Heart left ventricle (tissue), 13 donors: ENCODE measurements at regions not wholly inside any gene's neighbourhood (a gene's known extent, or its start where the extent isn't known, plus 50 kb on each side); places are given as distances from the start of the nearest gene placed in this dataset.

ENCODE experiments used
- POLR2A ChIP-seq, 2 donors: fragments of 450-650 bp; IDR thresholded peaks; one replicate each; pipeline ENCODE4 v1.6.1; 2017; ENCODE audit warnings: antibody characterized with exemption in 2 of 2, mild to moderate bottlenecking in 2 of 2, moderate library complexity in 2 of 2
- TF ChIP-seq, protein P1 (sequence below), 12 donors: fragments of 200-600 bp; sonication (generic) in 4 of 12; IDR thresholded peaks; one replicate each; pipeline versions ENCODE4 v1.5.0 to v1.8.0; 2018 to 2022; ENCODE audit warnings: antibody characterized with exemption in 12 of 12, mild to moderate bottlenecking in 5 of 12
- donor health status: ischemic (EF 13 %, LVEDD 7.1; RV severe dilation, severe dysfunction).
- donor health status: DM: no; HTN: yes; CAD: no.
- donor health status: DM: no; HTN: no; CAD: no.
- donor health status: ischemic (EF 25% LVEDD 6.9; RV normal size, moderate dysfunction).
- donor health status: ischemic (EF 25% LVEDD 5.7; RV mildly dilated, moderate dysfunction).
- donor health status: ischemic (EF 35%, LVEDD 5.7; RV mildly dilated, moderate dysfunction).
- donor health status: nonischemic (EF 11% LVEDD 7.7; RV severe dilation, severe dysfunction).
- donor health status: DM: yes; HTN: yes; CAD: no.
- donor health status: PGD.
- donor health status: ischemic (EF 29% LVEDD 5.4; RV normal size, mild dysfunction).
- donor health status: nonischemic (EF 23%, LVEDD 6.1; RV moderate dilation, normal function).

DNA sequence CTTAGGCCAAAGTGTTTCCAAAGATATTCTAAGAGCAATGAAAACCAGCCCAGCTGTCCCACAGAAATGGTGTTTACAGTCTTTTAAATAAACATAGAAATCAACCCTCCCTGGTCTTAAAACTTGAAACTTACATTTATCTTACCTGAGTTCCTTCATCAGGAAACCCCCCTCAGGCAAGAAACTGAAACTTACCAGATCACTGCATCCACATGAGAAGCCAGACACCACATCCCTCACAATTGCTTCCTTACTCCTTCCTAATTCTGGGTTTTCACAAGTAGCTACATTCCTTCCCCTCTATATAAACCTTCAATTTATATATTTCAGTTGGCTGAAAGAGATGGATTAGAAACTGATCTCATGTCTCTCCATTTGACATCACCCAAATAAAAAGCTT, 563.0 kb upstream of the CHRM3 start:
- TF ChIP-seq, protein P1, sequence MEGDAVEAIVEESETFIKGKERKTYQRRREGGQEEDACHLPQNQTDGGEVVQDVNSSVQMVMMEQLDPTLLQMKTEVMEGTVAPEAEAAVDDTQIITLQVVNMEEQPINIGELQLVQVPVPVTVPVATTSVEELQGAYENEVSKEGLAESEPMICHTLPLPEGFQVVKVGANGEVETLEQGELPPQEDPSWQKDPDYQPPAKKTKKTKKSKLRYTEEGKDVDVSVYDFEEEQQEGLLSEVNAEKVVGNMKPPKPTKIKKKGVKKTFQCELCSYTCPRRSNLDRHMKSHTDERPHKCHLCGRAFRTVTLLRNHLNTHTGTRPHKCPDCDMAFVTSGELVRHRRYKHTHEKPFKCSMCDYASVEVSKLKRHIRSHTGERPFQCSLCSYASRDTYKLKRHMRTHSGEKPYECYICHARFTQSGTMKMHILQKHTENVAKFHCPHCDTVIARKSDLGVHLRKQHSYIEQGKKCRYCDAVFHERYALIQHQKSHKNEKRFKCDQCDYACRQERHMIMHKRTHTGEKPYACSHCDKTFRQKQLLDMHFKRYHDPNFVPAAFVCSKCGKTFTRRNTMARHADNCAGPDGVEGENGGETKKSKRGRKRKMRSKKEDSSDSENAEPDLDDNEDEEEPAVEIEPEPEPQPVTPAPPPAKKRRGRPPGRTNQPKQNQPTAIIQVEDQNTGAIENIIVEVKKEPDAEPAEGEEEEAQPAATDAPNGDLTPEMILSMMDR (IDR thresholded peaks at IDR 0.05): no peak
- TF ChIP-seq POLR2A (IDR thresholded peaks at IDR 0.05): no peak
